ENCODE measurements at regions not wholly inside any gene's neighbourhood (a gene's known extent, or its start where the extent isn't known, plus 50 kb on each side); places are given as distances from the start of the nearest gene placed in this dataset.

- H3K27ac ChIP-seq (ENCODE audit: low read depth, low read length): no peak overlapping the region
- no peaks in the 10 kb centered on the region for H3K9me2 ChIP-seq (replicated peaks; ENCODE audit: insufficient read depth, low read length)
- no peaks in the 10 kb centered on the region for H4K20me1 ChIP-seq (ENCODE audit: low read depth, low read length)
- H3K36me3 ChIP-seq (ENCODE audit: low read length): no peaks in the 10 kb centered on the region
- no peaks in the 10 kb centered on the region for H3F3A ChIP-seq (ENCODE audit: insufficient read depth)
- TF ChIP-seq EZH2phosphoT487 (conservative IDR thresholded peaks at IDR 0.05; ENCODE audit: low read length): no peak
- no peak for TF ChIP-seq CTCF (IDR thresholded peaks at IDR 0.05; ENCODE audit: insufficient read depth, low read length, poor library complexity, severe bottlenecking)
- H3K4me2 ChIP-seq (ENCODE audit: low read depth, low read length, poor library complexity, severe bottlenecking): no peak overlapping the region
- H3K9ac ChIP-seq (ENCODE audit: low read length): no peak overlapping the region
- H3K27me3 ChIP-seq (ENCODE audit: low read length): no peaks in the 10 kb centered on the region
- no peak overlapping the region for H2AFZ ChIP-seq (ENCODE audit: low read depth, low read length, severe bottlenecking)
- H3K4me3 ChIP-seq (ENCODE audit: insufficient read depth, low read length, poor library complexity, severe bottlenecking): no peak overlapping the region
- no peaks in the 10 kb centered on the region for H3K9me3 ChIP-seq (ENCODE audit: insufficient read depth, low read length)
- no peaks in the 10 kb centered on the region for H3K79me2 ChIP-seq (ENCODE audit: insufficient read depth, low read length)
Observed at GRCh38 chr2:18406219-18406618, 154.2 kb downstream of the RDH14 start.

GRCh38 chr2:18404708-18405107, 155.7 kb downstream of the RDH14 start:
- TF ChIP-seq CTCF (IDR thresholded peaks at IDR 0.05; ENCODE audit: insufficient read depth, low read length, poor library complexity, severe bottlenecking) (no peak), EZH2phosphoT487 (conservative IDR thresholded peaks at IDR 0.05; ENCODE audit: low read length) (no peak)

GRCh38 chr2:18403921-18404522, 156.4 kb downstream of the RDH14 start:
- H4K20me1 ChIP-seq (ENCODE audit: low read depth, low read length): no peaks in the 10 kb centered on the region
- no peak overlapping the region for H3K4me2 ChIP-seq (ENCODE audit: low read depth, low read length, poor library complexity, severe bottlenecking)
- no peak overlapping the region for H3K9ac ChIP-seq (ENCODE audit: low read length)
- no peaks in the 10 kb centered on the region for H3K27me3 ChIP-seq (ENCODE audit: low read length)
- no peak overlapping the region for H3K4me3 ChIP-seq (ENCODE audit: insufficient read depth, low read length, poor library complexity, severe bottlenecking)
- no peak overlapping the region for H3K27ac ChIP-seq (ENCODE audit: low read depth, low read length)
- H2AFZ ChIP-seq (ENCODE audit: low read depth, low read length, severe bottlenecking): no peak overlapping the region
- H3K79me2 ChIP-seq (ENCODE audit: insufficient read depth, low read length): no peaks in the 10 kb centered on the region
- no peaks in the 10 kb centered on the region for H3K36me3 ChIP-seq (ENCODE audit: low read length)
- H3F3A ChIP-seq (ENCODE audit: insufficient read depth): no peaks in the 10 kb centered on the region
- no peaks in the 10 kb centered on the region; the same call in 1 of the 2 replicates for H3K9me2 ChIP-seq (replicated peaks; ENCODE audit: insufficient read depth, low read length)
- TF ChIP-seq CTCF (IDR thresholded peaks at IDR 0.05; ENCODE audit: insufficient read depth, low read length, poor library complexity, severe bottlenecking): no peak
- no peak for TF ChIP-seq EZH2phosphoT487 (conservative IDR thresholded peaks at IDR 0.05; ENCODE audit: low read length)
- no peaks in the 10 kb centered on the region for H3K9me3 ChIP-seq (ENCODE audit: insufficient read depth, low read length)

More at GRCh38 chr2:18404708-18405107, 155.7 kb downstream of the RDH14 start:
- Histone ChIP-seq H2AFZ (ENCODE audit: low read depth, low read length, severe bottlenecking) (no peak overlapping the region), H3K4me2 (ENCODE audit: low read depth, low read length, poor library complexity, severe bottlenecking) (no peak overlapping the region), H3K9me2 (replicated peaks; ENCODE audit: insufficient read depth, low read length) (no peaks in the 10 kb centered on the region), H3K27me3 (ENCODE audit: low read length) (no peaks in the 10 kb centered on the region), H3K9ac (ENCODE audit: low read length) (no peak overlapping the region), H3K9me3 (ENCODE audit: insufficient read depth, low read length) (no peaks in the 10 kb centered on the region), H3K36me3 (ENCODE audit: low read length) (no peaks in the 10 kb centered on the region), H3K4me3 (ENCODE audit: insufficient read depth, low read length, poor library complexity, severe bottlenecking) (no peak overlapping the region), H3K27ac (ENCODE audit: low read depth, low read length) (no peak overlapping the region), H3K79me2 (ENCODE audit: insufficient read depth, low read length) (no peaks in the 10 kb centered on the region), H4K20me1 (ENCODE audit: low read depth, low read length) (no peaks in the 10 kb centered on the region), H3F3A (ENCODE audit: insufficient read depth) (no peaks in the 10 kb centered on the region)
